Loucy (cell line): ENCODE measurements at regions not wholly inside any gene's neighbourhood (a gene's known extent, or its start where the extent isn't known, plus 50 kb on each side); places are given as distances from the start of the nearest gene placed in this dataset.

Experiments
- EZH2phosphoT487 ChIP-seq: fragments of 200-600 bp; IDR thresholded peaks from 2 replicates; pipeline ENCODE4 v1.6.1; 2018; ENCODE audit warnings: antibody characterized with exemption, mild to moderate bottlenecking, moderate library complexity, borderline replicate concordance
- TF ChIP-seq, protein P1 (sequence below): fragments of 200-600 bp; sonication (generic); conservative IDR thresholded peaks from 2 replicates; pipeline ENCODE4 v1.5.1; 2014; ENCODE audit warnings: mild to moderate bottlenecking, antibody characterized with exemption, low read length

DNA sequence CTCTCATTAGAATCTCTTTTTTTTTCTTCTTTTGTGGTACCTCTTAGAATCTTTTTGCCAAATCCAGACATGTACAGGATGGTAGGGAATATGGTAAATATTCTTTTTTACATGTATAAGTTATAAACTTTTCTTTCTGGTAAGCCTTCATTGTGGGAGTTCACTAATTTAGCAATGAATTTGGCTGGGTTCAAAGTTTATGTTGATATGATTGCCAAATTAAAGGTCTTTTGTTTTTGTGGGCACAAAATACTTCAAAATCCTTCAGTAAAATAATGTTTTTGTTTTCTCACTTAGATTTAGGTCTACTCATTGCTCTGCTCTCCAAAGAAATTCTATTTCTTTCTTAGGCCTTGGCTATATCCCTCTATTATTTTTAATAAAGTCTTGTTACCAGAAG is 1405.9 kb upstream of the ALCAM start:
- TF ChIP-seq, protein P1, sequence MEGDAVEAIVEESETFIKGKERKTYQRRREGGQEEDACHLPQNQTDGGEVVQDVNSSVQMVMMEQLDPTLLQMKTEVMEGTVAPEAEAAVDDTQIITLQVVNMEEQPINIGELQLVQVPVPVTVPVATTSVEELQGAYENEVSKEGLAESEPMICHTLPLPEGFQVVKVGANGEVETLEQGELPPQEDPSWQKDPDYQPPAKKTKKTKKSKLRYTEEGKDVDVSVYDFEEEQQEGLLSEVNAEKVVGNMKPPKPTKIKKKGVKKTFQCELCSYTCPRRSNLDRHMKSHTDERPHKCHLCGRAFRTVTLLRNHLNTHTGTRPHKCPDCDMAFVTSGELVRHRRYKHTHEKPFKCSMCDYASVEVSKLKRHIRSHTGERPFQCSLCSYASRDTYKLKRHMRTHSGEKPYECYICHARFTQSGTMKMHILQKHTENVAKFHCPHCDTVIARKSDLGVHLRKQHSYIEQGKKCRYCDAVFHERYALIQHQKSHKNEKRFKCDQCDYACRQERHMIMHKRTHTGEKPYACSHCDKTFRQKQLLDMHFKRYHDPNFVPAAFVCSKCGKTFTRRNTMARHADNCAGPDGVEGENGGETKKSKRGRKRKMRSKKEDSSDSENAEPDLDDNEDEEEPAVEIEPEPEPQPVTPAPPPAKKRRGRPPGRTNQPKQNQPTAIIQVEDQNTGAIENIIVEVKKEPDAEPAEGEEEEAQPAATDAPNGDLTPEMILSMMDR: no peak
- no peak for TF ChIP-seq EZH2phosphoT487
